ENCODE measurements at regions not wholly inside any gene's neighbourhood (a gene's known extent, or its start where the extent isn't known, plus 50 kb on each side); places are given as distances from the start of the nearest gene placed in this dataset.

GRCh38 chr20:22466447-22467171 lies 117.8 kb downstream of the FOXA2 start:
- no peak for DNase-seq (ENCODE audit: insufficient read length, low spot score)
- FAIRE-seq = no peak
- no peak for TF ChIP-seq POLR2A (IDR thresholded peaks at IDR 0.05; ENCODE audit: low read depth, low read length)

GRCh38 chr20:22465622-22466446 lies 118.5 kb downstream of the FOXA2 start:
- no peak for DNase-seq (ENCODE audit: insufficient read length, low spot score)
- no peak for FAIRE-seq
- TF ChIP-seq POLR2A (IDR thresholded peaks at IDR 0.05; ENCODE audit: low read depth, low read length) = no peak

GRCh38 chr20:22464312-22465003 lies 119.9 kb downstream of the FOXA2 start:
- FAIRE-seq = no peak
- DNase-seq (ENCODE audit: insufficient read length, low spot score) = no peak

GRCh38 chr20:22462975-22463914 lies 121.1 kb downstream of the FOXA2 start:
- TF ChIP-seq POLR2A (IDR thresholded peaks at IDR 0.05; ENCODE audit: low read depth, low read length) = no peak
- DNase-seq (ENCODE audit: insufficient read length, low spot score) (no peak), FAIRE-seq (no peak)

More at GRCh38 chr20:22464312-22465003, 119.9 kb downstream of the FOXA2 start:
- TF ChIP-seq POLR2A (IDR thresholded peaks at IDR 0.05; ENCODE audit: low read depth, low read length) = no peak

- DNase-seq (ENCODE audit: insufficient read length, low spot score) = no peak
- TF ChIP-seq POLR2A (IDR thresholded peaks at IDR 0.05; ENCODE audit: low read depth, low read length) = no peak
- no peak for FAIRE-seq
Observed at GRCh38 chr20:22460803-22461202, 123.6 kb downstream of the FOXA2 start.

GRCh38 chr20:22460231-22460630 lies 124.1 kb downstream of the FOXA2 start:
- FAIRE-seq (no peak), DNase-seq (ENCODE audit: insufficient read length, low spot score) (no peak)
- TF ChIP-seq POLR2A (IDR thresholded peaks at IDR 0.05; ENCODE audit: low read depth, low read length) = no peak

GRCh38 chr20:22459754-22460153 lies 124.6 kb downstream of the FOXA2 start:
- TF ChIP-seq POLR2A (IDR thresholded peaks at IDR 0.05; ENCODE audit: low read depth, low read length) = no peak
- FAIRE-seq (no peak), DNase-seq (ENCODE audit: insufficient read length, low spot score) (no peak)

- no peak for DNase-seq (ENCODE audit: insufficient read length, low spot score)
- FAIRE-seq = no peak
- TF ChIP-seq POLR2A (IDR thresholded peaks at IDR 0.05; ENCODE audit: low read depth, low read length) = no peak
Observed at GRCh38 chr20:22456109-22456508, 128.3 kb downstream of the FOXA2 start.

- no peak for TF ChIP-seq POLR2A (IDR thresholded peaks at IDR 0.05; ENCODE audit: low read depth, low read length)
- no peak for DNase-seq (ENCODE audit: insufficient read length, low spot score)
- FAIRE-seq = no peak
Observed at GRCh38 chr20:22455259-22455658, 129.1 kb downstream of the FOXA2 start.

- FAIRE-seq (no peak), DNase-seq (ENCODE audit: insufficient read length, low spot score) (peak; percentile 21)
- no peak for TF ChIP-seq POLR2A (IDR thresholded peaks at IDR 0.05; ENCODE audit: low read depth, low read length)
Observed at GRCh38 chr20:22453244-22454080, 130.9 kb downstream of the FOXA2 start.

- FAIRE-seq (no peak), DNase-seq (ENCODE audit: insufficient read length, low spot score) (no peak)
- no peak for TF ChIP-seq POLR2A (IDR thresholded peaks at IDR 0.05; ENCODE audit: low read depth, low read length)
Observed at GRCh38 chr20:22452442-22453011, 131.8 kb downstream of the FOXA2 start.

GRCh38 chr20:22450537-22450936 lies 133.8 kb downstream of the FOXA2 start:
- DNase-seq (ENCODE audit: insufficient read length, low spot score) (no peak), FAIRE-seq (no peak)
- TF ChIP-seq POLR2A (IDR thresholded peaks at IDR 0.05; ENCODE audit: low read depth, low read length) = no peak
